Neural crest cell (in vitro differentiated cells): ENCODE measurements at regions not wholly inside any gene's neighbourhood (a gene's known extent, or its start where the extent isn't known, plus 50 kb on each side); places are given as distances from the start of the nearest gene placed in this dataset.
A peak's percentile ranks its signal among the peaks of the same experiment; 100 is the strongest.

Experiments used
- DNase-seq: peaks from one replicate; pipeline ENCODE4 v3.0.0; 2021; ENCODE audit warnings: low read depth, mixed read lengths, low spot score
- H3K27ac Mint-ChIP-seq: one replicate; pipeline ENCODE4 v1.8.0; 2021; ENCODE audit warnings: mild to moderate bottlenecking, mixed read lengths; ENCODE audit not compliant: unreplicated experiment
- H3K27me3 Mint-ChIP-seq: 2 replicates; pipeline ENCODE4 v1.8.0; 2021; ENCODE audit warnings: low read depth, mild to moderate bottlenecking, mixed read lengths
- H3K36me3 Mint-ChIP-seq: 2 replicates; pipeline ENCODE4 v1.8.0; 2021; ENCODE audit warnings: low read depth, mild to moderate bottlenecking, mixed read lengths
- H3K4me1 Mint-ChIP-seq: 2 replicates; pipeline ENCODE4 v1.8.0; 2021; ENCODE audit warnings: mixed read lengths
- H3K4me3 Mint-ChIP-seq: one replicate; pipeline ENCODE4 v1.8.0; 2021; ENCODE audit warnings: mild to moderate bottlenecking, mixed read lengths
- H3K9me3 Mint-ChIP-seq: 2 replicates; pipeline ENCODE4 v1.8.0; 2021; ENCODE audit warnings: mixed read lengths
- TF ChIP-seq, protein P1 (sequence below): fragments of 200-600 bp; sonication (generic); conservative IDR thresholded peaks from 2 replicates; pipeline ENCODE4 v1.5.0; 2021; ENCODE audit warnings: antibody characterized with exemption, mild to moderate bottlenecking

DNA sequence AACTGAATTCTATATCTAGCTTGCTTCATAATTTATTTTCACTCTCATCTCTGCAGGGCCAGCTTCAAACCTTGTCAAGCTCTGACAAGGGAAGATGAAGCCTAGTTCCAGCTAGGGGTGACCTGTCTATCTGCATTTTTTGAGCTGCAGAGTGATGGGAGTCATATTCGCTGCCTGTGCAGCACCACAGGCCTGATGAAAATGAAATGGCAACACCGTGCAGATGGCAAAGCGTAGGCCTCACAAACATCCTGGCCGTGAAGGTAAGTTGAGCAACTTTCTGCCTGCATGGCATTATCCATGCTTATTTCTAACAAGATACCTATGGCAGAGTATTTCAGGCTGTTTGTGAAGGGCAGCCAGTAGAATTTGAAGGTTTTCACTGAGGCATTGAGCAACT is 86.4 kb upstream of the C1QTNF9B start:
- TF ChIP-seq, protein P1, sequence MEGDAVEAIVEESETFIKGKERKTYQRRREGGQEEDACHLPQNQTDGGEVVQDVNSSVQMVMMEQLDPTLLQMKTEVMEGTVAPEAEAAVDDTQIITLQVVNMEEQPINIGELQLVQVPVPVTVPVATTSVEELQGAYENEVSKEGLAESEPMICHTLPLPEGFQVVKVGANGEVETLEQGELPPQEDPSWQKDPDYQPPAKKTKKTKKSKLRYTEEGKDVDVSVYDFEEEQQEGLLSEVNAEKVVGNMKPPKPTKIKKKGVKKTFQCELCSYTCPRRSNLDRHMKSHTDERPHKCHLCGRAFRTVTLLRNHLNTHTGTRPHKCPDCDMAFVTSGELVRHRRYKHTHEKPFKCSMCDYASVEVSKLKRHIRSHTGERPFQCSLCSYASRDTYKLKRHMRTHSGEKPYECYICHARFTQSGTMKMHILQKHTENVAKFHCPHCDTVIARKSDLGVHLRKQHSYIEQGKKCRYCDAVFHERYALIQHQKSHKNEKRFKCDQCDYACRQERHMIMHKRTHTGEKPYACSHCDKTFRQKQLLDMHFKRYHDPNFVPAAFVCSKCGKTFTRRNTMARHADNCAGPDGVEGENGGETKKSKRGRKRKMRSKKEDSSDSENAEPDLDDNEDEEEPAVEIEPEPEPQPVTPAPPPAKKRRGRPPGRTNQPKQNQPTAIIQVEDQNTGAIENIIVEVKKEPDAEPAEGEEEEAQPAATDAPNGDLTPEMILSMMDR, result no peak
- Mint-ChIP-seq H3K36me3 (peaks cover 6% of the 10 kb centered on the region), H3K4me3 (no peak overlapping the region), H3K27ac (no peak overlapping the region), H3K9me3 (peaks cover 2% of the 10 kb centered on the region), H3K4me1 (peaks cover 72% of the 10 kb centered on the region), H3K27me3 (no peaks in the 10 kb centered on the region)
- DNase-seq, result no peak

DNA sequence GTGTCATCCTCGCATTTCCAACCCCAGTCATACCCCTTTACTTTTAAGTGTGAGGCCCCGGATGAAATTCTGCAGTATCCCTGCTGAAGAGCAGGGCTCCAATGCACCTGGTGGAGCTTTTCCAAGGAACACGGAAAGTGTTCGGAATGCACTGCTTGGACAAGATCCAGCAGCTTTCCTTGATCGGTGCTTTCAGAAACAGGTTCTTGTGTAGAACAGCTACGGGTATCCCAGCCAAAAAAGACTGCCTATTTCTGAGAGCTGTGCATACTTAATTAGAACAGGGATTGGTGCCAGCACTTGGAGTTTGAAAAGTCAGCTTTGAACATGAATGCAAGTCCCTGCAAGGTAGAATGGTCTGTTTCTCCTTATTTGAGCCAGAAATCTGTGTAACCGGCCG is 87.2 kb upstream of the C1QTNF9B start:
- no peaks in the 10 kb centered on the region for H3K27me3 Mint-ChIP-seq
- peak overlapping the region; percentile 90 for H3K27ac Mint-ChIP-seq
- TF ChIP-seq, protein P1, result no peak
- no peak for DNase-seq
- H3K4me1 Mint-ChIP-seq, result peaks cover 72% of the 10 kb centered on the region
- H3K9me3 Mint-ChIP-seq, result peaks cover 3% of the 10 kb centered on the region
- peaks cover 6% of the 10 kb centered on the region for H3K36me3 Mint-ChIP-seq
- H3K4me3 Mint-ChIP-seq, result no peak overlapping the region

DNA sequence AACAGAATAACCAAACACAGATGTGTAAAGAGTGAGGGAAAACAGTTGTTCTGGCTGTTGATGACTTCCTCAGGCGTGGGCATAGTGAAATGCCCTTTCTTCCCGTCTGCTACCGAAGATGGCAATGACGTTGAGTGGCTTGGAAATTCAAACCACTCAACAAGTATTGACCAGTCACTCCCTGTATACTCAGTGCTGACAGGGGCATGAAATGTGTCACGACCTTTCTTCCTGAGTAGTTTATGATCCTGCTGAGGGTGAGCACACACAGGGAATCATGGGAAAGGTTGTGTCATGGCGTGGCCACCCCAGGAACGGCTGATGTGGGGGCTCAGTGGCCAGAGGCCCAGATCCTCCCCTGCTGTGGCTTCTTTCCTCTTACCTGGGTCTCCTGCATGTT is 87.8 kb upstream of the C1QTNF9B start:
- Mint-ChIP-seq H3K27ac (peak overlapping the region; percentile 90), H3K4me3 (no peak overlapping the region), H3K9me3 (peaks cover 3% of the 10 kb centered on the region), H3K36me3 (peaks cover 7% of the 10 kb centered on the region), H3K4me1 (peaks cover 69% of the 10 kb centered on the region), H3K27me3 (no peaks in the 10 kb centered on the region)
- TF ChIP-seq, protein P1, result no peak
- DNase-seq, result no peak

DNA sequence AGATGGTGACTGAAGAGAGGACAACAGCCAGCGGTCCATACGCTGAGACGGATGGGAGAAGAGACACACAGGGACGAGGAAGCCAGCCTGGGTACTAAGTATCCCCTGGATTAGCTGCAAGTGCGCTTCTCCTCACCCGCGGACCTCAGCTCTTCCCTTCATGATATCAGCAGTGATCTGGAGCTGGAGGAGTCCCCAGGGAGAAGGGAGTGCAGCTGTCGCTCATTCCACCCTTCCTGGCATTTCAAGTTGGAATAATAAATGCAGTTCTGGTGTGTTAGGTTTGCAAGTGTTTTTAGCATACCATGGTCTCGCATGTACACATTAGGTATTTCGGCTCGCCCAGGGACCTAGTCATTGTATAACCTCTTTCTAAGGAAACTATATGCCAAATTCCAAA is 88.5 kb upstream of the C1QTNF9B start:
- no peak overlapping the region for H3K4me3 Mint-ChIP-seq
- H3K27ac Mint-ChIP-seq, result no peak overlapping the region
- DNase-seq, result no peak

DNA sequence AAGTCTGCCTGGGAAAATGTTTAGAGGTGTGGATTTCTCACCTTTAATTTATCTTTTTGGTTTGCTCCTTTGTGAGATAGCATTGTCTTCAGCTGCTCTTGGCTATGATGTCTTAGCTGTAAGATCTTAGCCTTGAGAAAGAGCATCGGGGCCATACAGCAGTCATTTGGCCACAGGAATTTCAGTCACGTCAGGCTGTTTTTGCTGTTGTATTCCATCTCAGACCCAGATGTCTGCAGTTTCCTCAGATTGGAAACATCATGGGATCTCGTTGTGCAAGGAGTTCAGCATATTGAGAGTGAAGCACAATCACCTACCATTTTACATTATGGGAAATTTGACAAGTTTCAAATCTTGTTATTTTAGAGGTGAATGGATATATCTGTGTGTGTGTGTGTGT is 89.3 kb upstream of the C1QTNF9B start:
- Mint-ChIP-seq H3K27ac (no peak overlapping the region), H3K36me3 (peaks cover 14% of the 10 kb centered on the region), H3K4me3 (no peak overlapping the region), H3K9me3 (peaks cover 3% of the 10 kb centered on the region), H3K4me1 (peaks cover 62% of the 10 kb centered on the region), H3K27me3 (no peaks in the 10 kb centered on the region)
- TF ChIP-seq, protein P1, result no peak
- DNase-seq, result no peak

More for the DNA sequence above, 88.5 kb upstream of the C1QTNF9B start:
- H3K4me1 Mint-ChIP-seq, result peaks cover 69% of the 10 kb centered on the region
- peaks cover 3% of the 10 kb centered on the region for H3K9me3 Mint-ChIP-seq
- peaks cover 14% of the 10 kb centered on the region for H3K36me3 Mint-ChIP-seq
- TF ChIP-seq, protein P1, result no peak
- H3K27me3 Mint-ChIP-seq, result no peaks in the 10 kb centered on the region
